Jurkat, Clone E6-1 (cell line): ENCODE measurements at regions not wholly inside any gene's neighbourhood (a gene's known extent, or its start where the extent isn't known, plus 50 kb on each side); places are given as distances from the start of the nearest gene placed in this dataset.
"Not testable (repeated sequence)": the region's sequence is repeated elsewhere in the genome, so short reads cannot be mapped to it uniquely, and the experiment has no call there.

Source experiments
- DNase-seq: peaks from one replicate; pipeline ENCODE4 v3.0.0-alpha.2; 2011; ENCODE audit warnings: low read depth, low spot score
- H3K4me3 ChIP-seq: 2 replicates; pipeline ENCODE4 v1.5.1; 2011; ENCODE audit warnings: mild to moderate bottlenecking, low read length, control low read depth, moderate library complexity

GRCh38 chr9:107833295-107833694 lies 343.7 kb upstream of the KLF4 start:
- H3K4me3 ChIP-seq: no peak overlapping the region
- DNase-seq: no peak

GRCh38 chr9:107832871-107833270 lies 343.3 kb upstream of the KLF4 start:
- DNase-seq: no peak
- H3K4me3 ChIP-seq: no peak overlapping the region

GRCh38 chr9:107830479-107830878 lies 340.9 kb upstream of the KLF4 start:
- H3K4me3 ChIP-seq: no peak overlapping the region
- DNase-seq: no peak

DNA sequence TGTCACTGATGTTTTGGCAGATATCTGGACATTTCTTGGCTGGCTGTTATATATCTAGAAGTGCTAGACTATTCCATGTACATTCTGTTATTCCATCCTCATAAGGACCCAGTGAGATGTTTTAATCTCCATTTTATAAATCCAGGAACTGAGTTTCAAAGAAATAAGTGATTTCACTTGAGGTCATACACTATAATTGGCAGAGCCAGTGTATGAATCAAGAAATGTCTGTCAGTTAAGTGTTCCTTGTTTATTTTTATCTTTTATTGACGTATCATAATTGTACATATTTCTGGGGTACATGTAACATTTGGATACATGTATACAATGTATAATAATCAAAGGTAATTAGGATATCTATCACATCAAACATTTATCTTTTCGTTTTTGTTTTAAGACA lies 338.3 kb upstream of the KLF4 start:
- H3K4me3 ChIP-seq: no peak overlapping the region
- no peak for DNase-seq

GRCh38 chr9:107827304-107827703 lies 337.7 kb upstream of the KLF4 start:
- no peak overlapping the region for H3K4me3 ChIP-seq
- no peak for DNase-seq

- DNase-seq, H3K4me3 ChIP-seq: not testable (repeated sequence)
Observed at GRCh38 chr9:107826688-107826983, 337.1 kb upstream of the KLF4 start.

DNA sequence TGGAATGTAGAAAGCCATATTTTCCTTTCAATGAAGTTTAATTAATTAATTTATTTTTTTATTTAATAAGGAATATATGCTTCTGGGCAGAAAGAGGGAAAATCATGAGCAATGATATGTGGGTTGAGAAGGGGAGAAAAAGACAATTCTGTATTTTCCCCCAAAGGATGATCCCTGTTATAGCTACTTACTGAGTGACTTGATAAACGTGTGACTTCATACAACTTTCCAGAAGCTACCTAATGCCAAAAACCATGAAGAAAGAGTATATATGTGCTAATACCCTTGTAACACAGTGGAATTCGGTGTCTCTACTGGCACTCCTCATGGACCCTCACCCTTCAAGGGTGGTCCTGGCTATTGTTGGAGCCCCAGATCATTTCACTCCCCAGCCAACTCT lies 335.0 kb upstream of the KLF4 start:
- H3K4me3 ChIP-seq: no peak overlapping the region
- no peak for DNase-seq

- H3K4me3 ChIP-seq: no peak overlapping the region
- DNase-seq: no peak
Observed at GRCh38 chr9:107819772-107820565, 330.4 kb upstream of the KLF4 start.

DNA sequence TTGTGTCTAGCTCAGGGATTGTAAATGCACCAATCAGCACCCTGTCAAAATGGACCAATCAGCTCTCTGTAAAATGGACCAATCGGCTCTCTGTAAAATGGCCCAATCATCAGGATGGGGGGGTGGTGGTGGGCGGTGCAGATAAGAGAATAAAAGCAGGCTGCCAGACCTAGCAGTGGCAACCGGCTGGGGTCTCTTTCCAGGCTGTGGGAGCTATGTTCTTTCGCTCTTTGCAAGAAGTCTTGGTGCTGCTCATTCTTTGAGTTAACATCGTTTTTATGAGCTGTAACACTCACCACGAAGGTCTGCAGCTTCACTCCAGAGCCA lies 328.9 kb upstream of the KLF4 start:
- H3K4me3 ChIP-seq, DNase-seq: not testable (repeated sequence)

DNA sequence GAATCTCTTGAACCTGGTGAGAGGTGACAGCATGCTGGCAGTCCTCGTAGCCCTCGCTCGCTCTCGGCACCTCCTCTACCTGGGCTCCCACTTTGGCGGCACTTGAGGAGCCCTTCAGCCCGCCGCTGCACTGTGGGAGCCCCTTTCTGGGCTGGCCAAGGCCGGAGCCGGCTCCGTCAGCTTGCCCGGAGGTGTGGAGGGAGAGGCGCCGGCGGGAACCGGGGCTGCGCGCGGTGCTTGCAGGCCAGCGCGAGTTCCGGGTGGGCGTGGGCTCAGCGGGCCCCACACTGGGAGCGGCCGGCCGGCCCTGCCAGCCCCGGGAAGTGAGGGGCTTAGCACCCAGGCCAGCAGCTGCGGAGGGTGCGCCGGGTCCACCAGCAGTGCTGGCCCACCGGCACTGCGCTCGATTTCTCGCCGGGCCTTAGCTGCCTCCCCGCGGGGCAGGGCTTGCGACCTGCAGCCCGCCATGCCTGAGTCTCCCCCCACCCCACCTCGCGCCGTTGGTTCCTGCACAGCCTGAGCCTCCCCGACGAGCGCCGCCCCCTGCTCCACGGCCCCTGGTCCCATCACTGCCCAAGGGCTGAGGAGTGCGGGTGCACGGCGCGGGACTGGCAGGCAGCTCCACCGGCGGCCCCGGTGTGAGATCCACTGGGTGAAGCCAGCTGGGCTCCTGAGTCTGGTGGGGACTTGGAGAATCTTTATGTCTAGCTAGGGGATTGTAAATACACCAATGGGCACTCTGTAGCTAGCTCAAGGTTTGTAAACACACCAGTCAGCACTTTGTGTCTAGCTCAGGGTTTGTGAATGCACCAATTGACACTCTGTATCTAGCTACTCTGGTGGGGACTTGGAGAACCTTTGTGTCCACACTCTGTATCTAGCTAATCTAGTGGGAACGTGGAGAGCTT lies 328.3 kb upstream of the KLF4 start:
- not testable (repeated sequence) for DNase-seq, H3K4me3 ChIP-seq

DNA sequence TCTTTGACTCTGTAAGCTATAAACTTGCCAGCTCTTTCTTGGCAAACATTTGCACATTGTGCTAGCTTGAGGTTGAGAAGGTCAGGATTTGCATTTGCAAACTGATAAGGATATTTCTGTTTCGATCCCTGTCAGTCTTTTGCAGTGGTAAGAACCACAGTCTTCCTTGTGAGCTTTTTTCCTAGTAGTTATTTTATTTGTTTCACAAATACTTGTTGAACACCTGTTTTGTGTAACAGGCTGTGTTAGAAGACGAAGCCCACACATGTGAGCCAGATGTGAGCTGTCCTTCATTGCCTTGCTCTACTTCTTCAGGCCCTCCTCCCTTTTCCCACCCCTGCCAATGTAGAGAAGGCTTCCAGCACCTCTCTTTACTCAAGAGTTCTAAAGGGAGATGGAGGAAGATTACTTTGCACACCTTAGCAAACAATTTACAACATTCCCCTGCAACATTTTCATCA lies 327.0 kb upstream of the KLF4 start:
- DNase-seq: no peak
- H3K4me3 ChIP-seq: no peak overlapping the region

DNA sequence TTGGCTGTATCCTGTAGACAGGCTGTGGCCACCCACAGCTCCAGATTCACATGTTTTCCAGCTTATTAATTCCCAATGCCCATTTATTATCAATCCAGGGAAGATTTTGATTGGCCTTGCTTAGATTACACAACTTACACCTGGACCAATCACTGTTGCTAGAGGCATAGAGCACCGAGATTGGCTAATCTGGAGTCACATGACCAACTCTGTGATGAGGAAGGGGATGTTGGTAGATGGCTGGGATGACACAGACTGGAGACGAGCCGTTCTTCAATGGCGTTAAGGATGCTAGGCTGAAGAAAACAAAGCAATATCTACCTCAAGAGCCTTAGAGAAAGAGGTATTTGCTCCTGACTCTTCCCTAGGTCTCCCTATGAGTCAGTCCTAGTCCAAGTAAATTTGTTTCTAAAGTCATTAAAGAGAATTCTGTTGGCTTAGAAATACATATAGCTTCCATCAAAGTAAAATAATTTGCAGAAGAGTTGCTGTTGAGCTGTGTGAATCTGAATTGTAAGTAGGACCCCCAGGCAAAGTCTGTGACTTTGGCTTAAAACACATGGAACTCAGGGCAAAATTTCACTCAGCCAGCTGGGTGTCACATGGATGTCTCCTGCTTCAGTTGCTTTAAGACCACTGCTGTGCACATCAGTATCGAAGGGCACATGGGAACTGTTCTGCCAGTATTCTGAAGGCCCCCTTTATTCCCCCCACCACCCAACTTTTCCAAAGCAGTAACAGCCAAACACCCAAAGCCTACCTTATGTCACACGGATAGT lies 326.4 kb upstream of the KLF4 start:
- no peak overlapping the region for H3K4me3 ChIP-seq
- DNase-seq: no peak

DNA sequence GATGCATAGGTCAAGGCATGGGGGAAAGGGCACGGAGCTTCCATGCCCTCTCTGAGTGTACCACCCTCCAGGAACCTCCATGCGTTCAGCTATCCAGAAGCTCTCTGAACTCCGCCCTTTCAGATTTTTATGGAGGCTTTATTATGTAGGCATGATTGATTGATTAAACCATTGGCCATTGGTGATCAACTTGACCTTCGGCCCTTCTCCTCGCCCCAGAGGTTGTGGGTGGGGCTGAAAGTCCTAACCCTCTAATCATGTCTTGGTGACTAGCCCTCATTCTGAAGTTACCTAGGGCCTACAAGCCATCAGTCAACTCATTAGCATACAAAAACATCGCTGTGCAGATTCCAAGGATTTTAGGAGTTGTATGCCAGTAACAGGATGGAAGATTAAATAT lies 323.7 kb upstream of the KLF4 start:
- no peak for DNase-seq
- no peak overlapping the region for H3K4me3 ChIP-seq

- H3K4me3 ChIP-seq: no peak overlapping the region
- no peak for DNase-seq
Observed at GRCh38 chr9:107810461-107810961, 320.9 kb upstream of the KLF4 start.

- no peak for DNase-seq
- H3K4me3 ChIP-seq: no peak overlapping the region
Observed at GRCh38 chr9:107809871-107810460, 320.4 kb upstream of the KLF4 start.

DNA sequence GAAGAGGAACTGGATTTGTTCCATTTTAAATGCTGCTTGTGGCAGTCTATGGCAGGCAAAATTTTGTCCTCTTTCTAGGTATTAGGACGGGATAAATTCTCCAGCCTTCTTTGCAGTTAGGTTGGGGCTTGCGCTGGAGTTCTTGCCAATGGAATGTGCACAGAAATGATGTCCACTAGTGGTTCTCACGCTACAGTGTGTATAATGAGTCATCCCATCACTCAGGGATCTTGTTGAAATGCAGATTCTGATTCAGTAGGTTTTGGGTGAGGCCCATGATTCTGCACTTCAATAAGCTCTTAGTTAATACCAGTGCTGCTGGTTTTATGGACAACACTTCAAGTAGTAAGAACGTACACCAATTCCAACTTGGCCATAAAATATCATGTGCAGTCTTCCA lies 317.6 kb upstream of the KLF4 start:
- DNase-seq: no peak
- H3K4me3 ChIP-seq: no peak overlapping the region

DNA sequence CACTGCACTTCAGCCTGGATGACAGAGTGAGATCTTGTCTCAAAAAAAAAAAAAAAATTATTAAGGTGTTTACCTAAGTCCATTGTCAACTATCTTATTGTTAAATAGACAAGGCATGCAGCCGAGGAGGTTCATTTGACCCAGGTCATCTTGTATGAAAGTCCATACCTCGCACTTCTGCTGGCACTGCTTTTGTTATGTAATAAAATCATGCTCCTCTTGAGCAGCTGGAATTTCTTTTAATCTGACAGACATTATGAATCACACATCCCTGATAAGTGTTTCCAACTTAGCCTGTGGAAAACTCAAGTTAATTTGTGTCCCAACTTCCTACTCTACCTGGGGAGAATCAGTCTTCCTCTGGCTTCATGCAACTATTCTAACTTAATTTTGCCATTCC lies 315.6 kb upstream of the KLF4 start:
- DNase-seq: no peak
- H3K4me3 ChIP-seq: no peak overlapping the region

DNA sequence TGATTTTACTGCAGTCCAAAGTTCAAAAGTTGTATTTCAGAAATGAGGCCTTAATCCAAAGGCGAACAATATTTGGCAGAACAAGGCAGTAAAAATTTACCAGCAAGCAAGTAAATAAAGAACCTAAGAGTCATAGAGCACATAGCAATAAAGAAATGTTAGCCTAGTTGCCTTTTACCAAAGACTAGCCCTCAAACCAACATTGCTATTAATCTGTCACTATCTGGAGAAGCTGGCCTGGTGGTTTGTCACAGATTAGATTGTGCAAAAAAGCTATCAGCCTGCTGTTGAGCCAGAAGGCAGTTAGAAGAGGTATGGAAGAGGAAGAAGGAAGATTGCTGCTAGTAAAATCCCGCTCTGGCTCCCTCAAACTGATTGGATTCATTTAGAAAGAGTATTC lies 304.7 kb upstream of the KLF4 start:
- no peak overlapping the region for H3K4me3 ChIP-seq
- DNase-seq: no peak

GRCh38 chr9:107793541-107793940 lies 304.0 kb upstream of the KLF4 start:
- no peak overlapping the region for H3K4me3 ChIP-seq
- DNase-seq: no peak
